ENCODE measurements at regions not wholly inside any gene's neighbourhood (a gene's known extent, or its start where the extent isn't known, plus 50 kb on each side); places are given as distances from the start of the nearest gene placed in this dataset.

DNA sequence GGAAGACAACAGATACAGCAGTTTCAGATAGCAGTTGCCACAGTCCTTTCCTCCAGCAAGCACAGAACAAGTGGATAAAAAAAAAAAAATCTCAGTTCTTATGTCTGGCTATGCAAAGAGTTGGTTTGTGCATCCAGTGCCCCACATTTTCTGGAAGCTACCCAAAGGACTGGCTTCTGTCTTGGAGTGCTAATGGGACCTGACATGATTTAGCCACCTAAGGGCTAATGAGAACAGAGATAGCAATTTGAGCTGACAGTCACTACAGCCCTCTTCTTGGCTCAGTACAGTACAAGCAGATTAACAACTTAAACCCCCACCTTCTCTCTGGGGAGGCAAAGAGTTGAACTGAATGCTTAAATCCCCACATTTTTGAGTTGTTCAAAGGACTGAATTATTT is 976.8 kb downstream of the TBC1D32 start:
- Mint-ChIP-seq H3K9me3 (peaks cover 10% of the 10 kb centered on the region), H3K4me1 (peaks cover 4% of the 10 kb centered on the region), H3K27me3 (no peaks in the 10 kb centered on the region), H3K4me3 (no peak overlapping the region), H3K36me3 (no peaks in the 10 kb centered on the region), H3K27ac (no peak overlapping the region)
- no peak for DNase-seq (ENCODE audit: low spot score in 2 of 2)
- ATAC-seq (ENCODE audit: low read depth) = no peak

DNA sequence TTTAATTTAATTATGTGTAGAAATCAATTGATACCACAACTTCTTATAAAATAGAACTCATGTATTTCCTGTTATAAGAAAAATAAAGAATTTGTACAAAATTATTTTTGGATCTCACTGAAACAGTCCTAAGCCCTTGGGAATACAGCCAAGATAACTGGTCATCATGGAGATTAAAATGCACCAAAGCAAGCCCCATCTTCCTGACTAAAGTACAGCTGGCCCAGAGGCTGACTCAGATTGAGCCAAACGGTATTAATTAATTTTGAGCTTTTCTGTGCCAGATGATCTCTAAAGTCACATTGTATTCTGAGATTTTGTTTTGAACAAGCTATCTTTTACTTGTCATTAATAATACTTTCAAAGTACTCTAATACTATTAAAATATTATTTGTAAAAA is 978.5 kb downstream of the TBC1D32 start:
- no peak for ATAC-seq (ENCODE audit: low read depth)

DNA sequence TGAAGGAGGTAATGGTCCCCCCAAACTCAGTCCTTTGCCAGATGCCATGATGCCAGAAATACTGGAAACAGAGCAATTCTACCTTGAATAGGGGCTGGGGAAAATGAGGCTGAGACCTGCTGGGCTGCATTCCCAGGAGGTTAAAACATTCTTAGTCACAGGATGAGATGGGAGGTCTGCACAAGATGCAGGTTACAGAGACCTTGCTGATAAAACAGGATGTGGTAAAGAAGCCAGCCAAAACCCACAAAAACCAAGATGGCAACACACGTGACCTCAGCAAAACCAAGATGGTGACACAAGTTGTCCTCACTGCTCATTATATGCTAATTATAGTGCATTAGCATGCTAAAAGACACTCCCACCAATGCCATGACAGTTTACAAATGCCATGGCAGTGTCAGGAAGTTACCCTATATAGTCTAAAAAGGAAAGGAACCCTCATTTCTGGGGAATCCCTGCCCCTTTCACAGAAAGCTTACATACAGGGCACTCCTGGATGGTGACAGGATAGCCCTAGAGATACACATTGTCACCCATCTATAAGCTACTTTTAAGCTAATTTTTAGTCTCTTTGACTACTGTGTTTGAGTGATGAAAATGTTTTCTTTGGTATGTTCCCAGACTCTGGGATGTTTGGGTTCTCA is 979.7 kb downstream of the TBC1D32 start:
- Mint-ChIP-seq H3K36me3 (no peaks in the 10 kb centered on the region), H3K4me3 (no peak overlapping the region), H3K27ac (no peak overlapping the region), H3K4me1 (peaks cover 4% of the 10 kb centered on the region), H3K9me3 (peaks cover 6% of the 10 kb centered on the region), H3K27me3 (no peaks in the 10 kb centered on the region)
- DNase-seq (ENCODE audit: low spot score in 2 of 2) (no peak), ATAC-seq (ENCODE audit: low read depth) (no peak)

More for the DNA sequence above, 978.5 kb downstream of the TBC1D32 start:
- H3K9me3 Mint-ChIP-seq = peaks cover 8% of the 10 kb centered on the region
- H3K36me3 Mint-ChIP-seq = no peaks in the 10 kb centered on the region
- peaks cover 4% of the 10 kb centered on the region for H3K4me1 Mint-ChIP-seq
- no peak for DNase-seq (ENCODE audit: low spot score in 2 of 2)
- no peak overlapping the region for H3K27ac Mint-ChIP-seq
- no peaks in the 10 kb centered on the region for H3K27me3 Mint-ChIP-seq
- no peak overlapping the region for H3K4me3 Mint-ChIP-seq

DNA sequence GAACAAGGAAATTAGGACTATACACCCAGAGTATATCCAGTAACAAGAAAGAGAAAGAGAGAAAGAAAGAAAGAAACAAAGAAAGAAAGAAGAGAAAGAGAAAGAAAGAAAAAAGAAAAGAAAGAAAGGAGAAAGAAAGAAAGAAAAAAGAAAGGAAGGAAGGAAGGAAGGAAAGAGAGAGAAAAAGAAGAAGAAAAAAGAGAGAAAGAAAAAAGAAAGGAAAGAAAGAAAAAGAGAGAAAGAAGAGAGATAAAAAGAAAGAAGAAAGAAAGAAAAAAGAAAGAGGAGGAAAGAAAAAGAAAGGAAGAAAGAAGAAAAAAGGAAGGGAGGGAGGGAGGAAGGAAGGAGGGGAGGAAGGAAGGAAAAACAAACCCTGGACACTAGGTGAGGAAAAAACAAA is 981.8 kb downstream of the TBC1D32 start:
- ATAC-seq (ENCODE audit: low read depth) = no peak
- no peaks in the 10 kb centered on the region for H3K36me3 Mint-ChIP-seq
- H3K4me1 Mint-ChIP-seq = peaks cover 4% of the 10 kb centered on the region
- H3K9me3 Mint-ChIP-seq = no peaks in the 10 kb centered on the region
- no peak for DNase-seq (ENCODE audit: low spot score in 2 of 2)
- no peak overlapping the region for H3K27ac Mint-ChIP-seq
- peaks cover 3% of the 10 kb centered on the region for H3K27me3 Mint-ChIP-seq
- no peak overlapping the region for H3K4me3 Mint-ChIP-seq

DNA sequence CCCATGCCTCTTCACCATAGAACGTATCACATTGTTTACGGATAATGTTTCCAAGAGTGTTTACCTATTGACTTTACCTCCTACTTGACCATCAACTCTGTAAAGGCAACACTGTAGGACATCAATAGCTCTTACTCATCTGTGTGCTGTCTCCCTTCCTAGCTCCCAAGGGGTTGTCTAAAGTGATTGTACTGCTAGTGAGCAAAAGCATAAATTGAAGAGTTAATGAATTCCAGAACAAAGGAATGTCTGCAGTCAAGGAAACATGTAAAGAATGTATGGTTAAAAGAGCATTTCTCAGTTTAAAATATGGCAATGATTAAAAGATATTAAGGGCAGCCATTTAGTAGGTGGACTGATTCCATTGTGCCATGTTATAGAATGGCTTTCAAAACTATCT is 985.4 kb downstream of the TBC1D32 start:
- H3K4me1 Mint-ChIP-seq = peaks cover 2% of the 10 kb centered on the region
- H3K9me3 Mint-ChIP-seq = no peaks in the 10 kb centered on the region
- ATAC-seq (ENCODE audit: low read depth) = no peak
- no peak overlapping the region for H3K27ac Mint-ChIP-seq
- DNase-seq (ENCODE audit: low spot score in 2 of 2) = no peak
- H3K4me3 Mint-ChIP-seq = no peak overlapping the region
- peaks cover 3% of the 10 kb centered on the region for H3K27me3 Mint-ChIP-seq
- H3K36me3 Mint-ChIP-seq = no peaks in the 10 kb centered on the region

DNA sequence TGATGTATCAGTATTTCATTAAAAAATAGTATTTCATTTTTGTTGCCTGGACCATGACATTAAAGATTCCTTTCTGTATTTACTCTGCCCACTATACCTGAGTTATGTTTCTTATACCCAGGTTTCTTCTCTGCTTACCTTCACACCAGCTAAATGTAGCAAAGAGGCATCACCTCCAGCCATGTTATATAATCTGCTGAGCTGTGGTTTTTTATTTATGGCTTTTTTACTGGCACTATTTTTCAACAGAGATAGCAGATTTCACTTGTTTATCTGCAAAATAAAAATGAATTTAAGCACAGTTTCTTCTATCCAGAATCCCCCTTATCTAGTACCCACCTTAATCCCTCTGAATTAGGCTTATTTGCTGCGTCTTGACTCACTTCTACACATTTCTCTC is 979.0 kb upstream of the MAN1A1 start:
- H3K4me1 Mint-ChIP-seq = no peaks in the 10 kb centered on the region

DNA sequence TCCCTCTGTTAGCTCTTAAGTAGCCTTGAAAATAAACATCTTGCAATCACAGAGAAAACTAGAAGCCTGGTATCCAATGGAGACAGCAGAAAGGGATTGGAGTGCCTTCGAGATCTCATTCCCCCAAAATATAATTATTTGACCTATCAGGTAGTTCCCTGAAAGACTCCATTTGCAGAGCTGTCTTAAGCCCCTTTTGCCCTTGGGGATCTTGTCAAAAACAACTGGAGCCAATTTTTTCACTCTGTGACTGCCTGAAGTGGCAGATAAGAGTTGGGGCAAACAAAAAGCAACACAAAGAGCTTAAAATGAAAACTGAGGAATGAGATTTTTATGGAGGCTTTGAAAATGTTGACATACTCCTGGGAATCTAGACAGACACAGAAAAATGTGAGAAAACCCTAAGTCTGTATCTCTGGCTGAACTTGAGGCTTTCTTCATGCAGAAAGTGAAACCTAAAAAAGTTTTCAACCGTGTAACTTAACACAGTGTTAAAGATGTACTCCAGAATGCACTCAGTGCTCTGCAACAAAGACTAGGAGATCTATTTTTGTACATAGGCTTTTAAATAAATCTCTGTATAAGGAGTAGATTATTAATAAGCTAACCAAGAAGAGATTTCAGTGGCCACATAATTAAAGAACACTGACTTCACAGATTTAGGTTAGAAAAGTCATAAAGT is 971.1 kb upstream of the MAN1A1 start:
- no peaks in the 10 kb centered on the region for H3K4me1 Mint-ChIP-seq
- no peak overlapping the region for H3K27ac Mint-ChIP-seq
- peaks cover 9% of the 10 kb centered on the region for H3K9me3 Mint-ChIP-seq
- H3K36me3 Mint-ChIP-seq = no peaks in the 10 kb centered on the region
- no peaks in the 10 kb centered on the region for H3K27me3 Mint-ChIP-seq
- ATAC-seq (ENCODE audit: low read depth) = no peak
- DNase-seq (ENCODE audit: low spot score in 2 of 2) = no peak
- H3K4me3 Mint-ChIP-seq = no peak overlapping the region

More for the DNA sequence above, 979.0 kb upstream of the MAN1A1 start:
- Mint-ChIP-seq H3K4me3 (no peak overlapping the region), H3K36me3 (no peaks in the 10 kb centered on the region), H3K9me3 (peaks cover under 1% of the 10 kb centered on the region), H3K27ac (no peak overlapping the region), H3K27me3 (no peaks in the 10 kb centered on the region)
- DNase-seq (ENCODE audit: low spot score in 2 of 2) (no peak), ATAC-seq (ENCODE audit: low read depth) (no peak)

DNA sequence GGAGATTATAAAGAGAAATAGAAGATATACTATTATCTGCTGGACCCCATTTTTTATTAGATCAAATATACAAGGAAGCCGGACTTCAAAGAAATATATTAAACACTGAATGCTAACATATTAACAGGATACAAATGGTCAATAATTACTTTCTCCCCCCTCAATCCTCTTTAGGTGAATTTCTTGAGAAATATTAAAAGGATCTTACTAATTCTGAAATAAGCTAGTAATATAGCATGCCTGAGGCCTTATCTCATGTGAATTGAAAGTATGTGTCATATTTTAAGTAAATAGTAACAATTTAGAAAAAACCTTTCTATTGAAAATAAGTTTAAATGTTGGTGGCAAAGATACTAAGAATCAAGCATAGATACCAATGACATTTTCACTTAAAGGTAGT is 954.7 kb upstream of the MAN1A1 start:
- H3K9me3 Mint-ChIP-seq = no peaks in the 10 kb centered on the region
- no peaks in the 10 kb centered on the region for H3K36me3 Mint-ChIP-seq
- no peaks in the 10 kb centered on the region for H3K27me3 Mint-ChIP-seq
- ATAC-seq (ENCODE audit: low read depth) (no peak), DNase-seq (ENCODE audit: low spot score in 2 of 2) (no peak)
- no peak overlapping the region for H3K4me3 Mint-ChIP-seq
- no peak overlapping the region for H3K27ac Mint-ChIP-seq
- H3K4me1 Mint-ChIP-seq = no peaks in the 10 kb centered on the region

DNA sequence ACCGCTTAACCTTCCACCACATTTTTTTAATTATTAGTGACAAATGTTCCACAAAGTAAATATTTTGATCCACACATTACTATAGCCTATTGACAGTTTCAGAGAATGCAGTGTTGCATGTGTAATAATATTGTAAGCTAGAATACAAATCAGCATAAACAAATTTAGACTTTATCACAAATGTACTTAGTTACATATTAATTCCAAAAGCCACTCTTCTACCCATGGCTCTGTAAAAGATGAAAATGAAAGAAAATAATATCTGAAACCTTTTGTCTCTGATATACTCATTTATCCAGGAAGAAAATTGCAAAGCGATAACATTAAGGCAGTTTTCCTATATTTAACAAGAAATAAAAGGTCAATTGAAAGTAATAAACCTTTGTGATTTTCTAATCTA is 954.0 kb upstream of the MAN1A1 start:
- no peak for DNase-seq (ENCODE audit: low spot score in 2 of 2)
- Mint-ChIP-seq H3K4me3 (no peak overlapping the region), H3K27ac (no peak overlapping the region), H3K27me3 (no peaks in the 10 kb centered on the region), H3K36me3 (no peaks in the 10 kb centered on the region), H3K4me1 (no peaks in the 10 kb centered on the region), H3K9me3 (no peaks in the 10 kb centered on the region)
- no peak for ATAC-seq (ENCODE audit: low read depth)

DNA sequence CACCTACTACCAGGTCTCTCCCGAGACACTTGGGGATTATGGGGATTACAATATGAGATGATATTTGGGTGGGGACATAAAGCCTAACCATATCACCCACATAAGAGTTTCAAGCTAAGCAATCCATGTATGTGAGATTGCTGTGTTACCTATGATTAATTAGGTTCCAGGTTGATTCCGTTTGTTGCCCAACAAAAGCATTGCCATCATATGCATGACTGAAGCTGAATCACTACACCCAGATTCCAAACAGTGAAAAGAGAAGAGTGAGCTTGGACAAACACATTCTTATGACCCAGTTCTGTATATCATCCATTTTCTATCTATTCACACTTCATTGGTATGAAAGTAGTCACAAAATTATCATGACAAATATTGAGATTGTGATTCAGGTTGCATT is 952.5 kb upstream of the MAN1A1 start:
- no peak for ATAC-seq (ENCODE audit: low read depth)
- Mint-ChIP-seq H3K4me3 (no peak overlapping the region), H3K27me3 (no peaks in the 10 kb centered on the region), H3K4me1 (no peaks in the 10 kb centered on the region), H3K27ac (no peak overlapping the region), H3K36me3 (no peaks in the 10 kb centered on the region), H3K9me3 (no peaks in the 10 kb centered on the region)
- no peak for DNase-seq (ENCODE audit: low spot score in 2 of 2)

DNA sequence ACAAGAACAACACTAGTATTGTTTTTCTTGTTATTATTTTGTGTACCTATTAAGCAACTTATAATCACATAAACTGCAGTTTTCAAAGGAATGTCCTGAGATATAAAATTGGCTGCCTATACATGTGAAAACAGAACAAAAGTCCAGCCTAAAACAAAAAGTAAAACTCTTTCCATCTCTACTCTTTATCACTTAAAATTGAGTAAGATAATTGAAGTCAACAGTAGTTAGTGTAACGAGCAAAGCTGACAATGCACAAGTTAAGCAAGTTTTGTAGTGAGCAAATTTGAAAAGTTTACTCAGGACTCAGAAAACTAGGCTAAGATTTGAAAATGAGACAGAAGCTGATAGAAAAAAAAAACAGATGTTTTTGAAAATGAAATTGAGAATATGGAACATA is 941.4 kb upstream of the MAN1A1 start:
- Mint-ChIP-seq H3K27me3 (no peaks in the 10 kb centered on the region), H3K36me3 (no peaks in the 10 kb centered on the region), H3K4me3 (no peak overlapping the region), H3K4me1 (no peaks in the 10 kb centered on the region), H3K9me3 (peaks cover 3% of the 10 kb centered on the region), H3K27ac (no peak overlapping the region)
- DNase-seq (ENCODE audit: low spot score in 2 of 2) (no peak), ATAC-seq (ENCODE audit: low read depth) (no peak)

DNA sequence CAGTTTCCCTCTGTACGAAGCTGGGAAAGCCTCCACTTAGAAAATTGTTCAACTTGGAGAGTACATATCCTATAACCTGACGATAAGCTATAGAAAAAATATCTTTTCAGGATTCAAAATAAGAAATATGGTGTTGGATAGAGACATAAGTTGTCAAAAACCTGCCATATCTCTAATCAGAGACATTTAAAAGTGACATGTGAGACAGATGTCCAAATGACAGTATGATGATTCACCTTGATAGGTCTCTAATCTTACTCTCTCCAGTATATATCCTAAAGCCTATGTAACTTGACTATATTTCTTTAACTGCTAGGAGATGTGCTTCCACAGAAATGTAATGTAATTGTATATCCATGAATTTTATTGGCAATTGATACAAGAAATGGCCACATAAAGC is 932.4 kb upstream of the MAN1A1 start:
- DNase-seq (ENCODE audit: low spot score in 2 of 2) = no peak
- Mint-ChIP-seq H3K9me3 (no peaks in the 10 kb centered on the region), H3K27me3 (no peaks in the 10 kb centered on the region), H3K4me3 (no peak overlapping the region), H3K4me1 (no peaks in the 10 kb centered on the region), H3K36me3 (no peaks in the 10 kb centered on the region), H3K27ac (no peak overlapping the region)
- ATAC-seq (ENCODE audit: low read depth) = no peak

DNA sequence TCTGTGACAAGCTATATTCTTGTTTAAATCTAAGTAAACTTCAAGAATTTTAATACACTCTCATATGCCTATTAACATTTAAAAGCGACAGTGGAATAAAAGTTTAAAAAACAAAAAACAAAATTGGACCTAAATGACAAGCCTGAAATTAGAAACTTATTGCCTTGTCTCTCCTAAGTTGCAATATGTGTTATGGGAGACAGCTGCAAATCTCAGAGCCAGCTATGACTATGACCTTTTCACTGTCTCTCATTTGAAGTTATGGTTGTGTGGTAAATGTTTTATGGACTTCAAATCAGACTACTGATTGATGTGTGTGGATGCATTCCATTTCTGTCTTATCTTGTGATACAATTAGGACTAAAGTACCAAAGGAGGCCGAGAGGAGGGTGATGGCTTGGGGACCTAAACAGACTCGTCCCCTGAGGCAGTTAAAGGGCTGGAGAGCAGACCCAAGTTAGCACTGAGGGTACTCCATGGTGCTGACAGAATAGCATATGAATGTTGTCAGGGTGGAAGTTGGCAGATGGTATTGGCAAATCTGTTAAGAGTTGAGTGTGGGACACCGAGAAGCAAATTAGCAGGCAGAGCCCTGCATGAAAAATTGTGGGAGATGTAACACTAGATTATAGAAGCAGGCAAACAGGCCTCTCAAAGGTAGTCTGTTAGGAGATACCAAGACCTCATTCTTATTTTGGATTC is 930.1 kb upstream of the MAN1A1 start:
- Mint-ChIP-seq H3K27ac (no peak overlapping the region), H3K4me3 (no peak overlapping the region), H3K9me3 (no peaks in the 10 kb centered on the region), H3K4me1 (peaks cover 5% of the 10 kb centered on the region), H3K27me3 (no peaks in the 10 kb centered on the region), H3K36me3 (no peaks in the 10 kb centered on the region)
- ATAC-seq (ENCODE audit: low read depth) = no peak
- DNase-seq (ENCODE audit: low spot score in 2 of 2) = no peak

DNA sequence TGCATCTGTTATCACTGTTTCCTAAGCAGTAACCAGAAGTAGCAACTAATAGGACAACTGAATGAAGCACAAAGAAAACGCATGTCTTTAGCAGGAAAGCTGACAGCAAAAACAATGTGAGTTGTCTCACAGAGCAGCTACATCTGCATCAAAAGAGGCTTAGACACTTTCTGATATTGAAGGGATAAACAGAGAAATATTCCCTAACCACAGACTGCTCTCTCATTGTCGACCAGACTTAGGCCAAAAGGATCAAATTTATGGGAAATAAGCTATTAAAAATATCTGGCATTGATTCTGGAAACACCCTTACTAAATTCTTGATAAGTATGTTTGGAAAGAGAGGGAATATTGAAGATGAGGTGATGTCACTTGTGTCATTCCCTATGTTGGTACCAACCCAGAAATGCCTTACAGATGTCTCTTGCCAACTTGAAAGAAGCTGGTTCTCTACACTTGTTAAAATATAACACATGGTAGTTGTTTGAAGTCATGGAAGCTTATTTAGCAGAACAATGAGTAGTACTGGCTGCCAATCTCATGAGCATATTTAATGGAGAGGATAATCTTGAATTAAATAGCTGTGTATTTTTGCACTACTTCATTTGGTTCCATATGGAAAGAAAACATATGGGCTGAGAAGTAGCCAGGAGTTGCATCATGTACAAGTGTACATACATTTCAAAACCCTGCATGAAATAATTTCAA is 929.3 kb upstream of the MAN1A1 start:
- no peaks in the 10 kb centered on the region for H3K9me3 Mint-ChIP-seq
- ATAC-seq (ENCODE audit: low read depth) = no peak
- H3K36me3 Mint-ChIP-seq = no peaks in the 10 kb centered on the region
- no peaks in the 10 kb centered on the region for H3K27me3 Mint-ChIP-seq
- H3K4me3 Mint-ChIP-seq = no peak overlapping the region
- DNase-seq (ENCODE audit: low spot score in 2 of 2) = no peak
- peaks cover 11% of the 10 kb centered on the region for H3K4me1 Mint-ChIP-seq
- H3K27ac Mint-ChIP-seq = no peak overlapping the region

Measured in memory B cell (primary cell).